Prostate gland (tissue), 2 donors: ENCODE measurements at regions not wholly inside any gene's neighbourhood (a gene's known extent, or its start where the extent isn't known, plus 50 kb on each side); places are given as distances from the start of the nearest gene placed in this dataset.

Experiments used
- CTCF ChIP-seq, 4 experiments: fragments of 200-600 bp in 2 of 4; fragments of 450-650 bp in 2 of 4; sonication (generic) in 2 of 4; IDR thresholded peaks; 1 replicate in 3 of 4; 2 replicates in 1 of 4; pipeline ENCODE4 v1.5.1; 2016 to 2019; ENCODE audit warnings: antibody characterized with exemption in 4 of 4, mild to moderate bottlenecking in 2 of 4, moderate library complexity in 2 of 4
- POLR2A ChIP-seq: fragments of 450-650 bp; IDR thresholded peaks from one replicate; pipeline ENCODE4 v1.6.1; 2016; ENCODE audit warnings: antibody characterized with exemption, mild to moderate bottlenecking
- POLR2AphosphoS5 ChIP-seq: sonication (generic); formaldehyde crosslinking; IDR thresholded peaks from one replicate; pipeline ENCODE4 v1.6.1; 2017; ENCODE audit warnings: antibody characterized with exemption

GRCh38 chr1:213439703-213440102 is 388.7 kb downstream of the RPS6KC1 start:
- TF ChIP-seq CTCF (IDR thresholded peaks at IDR 0.05) (no peak), POLR2A (no peak), POLR2AphosphoS5 (no peak)
